ENCODE measurements at regions not wholly inside any gene's neighbourhood (a gene's known extent, or its start where the extent isn't known, plus 50 kb on each side); places are given as distances from the start of the nearest gene placed in this dataset.

DNA sequence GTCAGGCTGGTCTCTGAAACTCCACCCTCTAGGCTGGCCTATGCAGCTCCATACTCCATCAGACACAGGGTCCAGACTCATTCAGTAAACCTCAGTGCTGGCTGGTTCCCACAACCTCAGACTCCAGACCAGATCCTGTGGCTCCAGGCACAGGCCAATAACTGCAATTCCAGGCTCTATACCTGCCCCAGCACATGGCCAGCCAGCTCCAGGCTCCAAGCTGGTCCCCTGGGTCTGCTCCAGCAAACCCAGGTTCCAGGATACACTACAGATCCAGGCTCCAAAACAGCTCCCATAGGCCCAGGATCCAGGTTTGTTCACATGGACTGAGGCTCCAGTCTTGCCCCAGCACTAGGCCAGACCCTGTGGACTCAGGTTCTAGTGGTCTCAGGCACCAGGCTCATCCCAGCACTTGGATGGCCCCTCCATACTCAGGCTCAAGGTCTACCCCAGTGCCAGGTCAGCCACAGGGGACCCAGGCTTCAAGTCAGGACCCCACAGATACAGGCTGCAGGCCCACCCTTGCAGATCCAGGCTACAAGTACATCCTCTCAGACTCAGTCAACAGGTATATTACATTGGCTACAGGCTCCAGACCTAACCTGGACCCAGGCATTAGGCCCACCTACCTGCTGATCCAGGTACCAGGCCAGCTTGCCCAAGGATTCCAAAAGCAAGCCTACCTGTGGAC, 117.6 kb upstream of the TMEM170B start (continued):
- TF ChIP-seq NR1H2 (CRISPR knock-in tag; IDR thresholded peaks at IDR 0.05; ENCODE audit: borderline replicate concordance, low read depth) (no peak), IRF2 (CRISPR knock-in tag; IDR thresholded peaks at IDR 0.05) (no peak), KLF13 (CRISPR knock-in tag; IDR thresholded peaks at IDR 0.05) (0 out of 2 replicates have a peak, but pooled peaks have one; percentile 16), ZNF430 (CRISPR knock-in tag; IDR thresholded peaks at IDR 0.05) (no peak), TGIF2 (CRISPR knock-in tag; IDR thresholded peaks at IDR 0.05) (no peak), DNMT1 (CRISPR knock-in tag; IDR thresholded peaks at IDR 0.05) (no peak), GRHL1 (CRISPR knock-in tag; conservative IDR thresholded peaks at IDR 0.05) (no peak), DPF2 (CRISPR knock-in tag; IDR thresholded peaks at IDR 0.05; ENCODE audit: borderline replicate concordance, low read depth) (no peak), KAT7 (CRISPR knock-in tag; IDR thresholded peaks at IDR 0.05; ENCODE audit: borderline replicate concordance) (no peak), CCAR2 (optimal IDR thresholded peaks at IDR 0.05; ENCODE audit: low read depth, low read length) (no peak), ZNF607 (CRISPR knock-in tag; IDR thresholded peaks at IDR 0.05; ENCODE audit: borderline replicate concordance) (no peak), CCDC6 (CRISPR knock-in tag; IDR thresholded peaks at IDR 0.05) (no peak), MLX (CRISPR knock-in tag; IDR thresholded peaks at IDR 0.05) (no peak), ZFP36L1 (CRISPR knock-in tag; IDR thresholded peaks at IDR 0.05) (no peak), AHDC1 (CRISPR knock-in tag; IDR thresholded peaks at IDR 0.05; ENCODE audit: borderline replicate concordance) (no peak), SALL1 (CRISPR knock-in tag; IDR thresholded peaks at IDR 0.05) (no peak; the same call in 1 of the 2 replicates)
- TF ChIP-seq, protein P1, sequence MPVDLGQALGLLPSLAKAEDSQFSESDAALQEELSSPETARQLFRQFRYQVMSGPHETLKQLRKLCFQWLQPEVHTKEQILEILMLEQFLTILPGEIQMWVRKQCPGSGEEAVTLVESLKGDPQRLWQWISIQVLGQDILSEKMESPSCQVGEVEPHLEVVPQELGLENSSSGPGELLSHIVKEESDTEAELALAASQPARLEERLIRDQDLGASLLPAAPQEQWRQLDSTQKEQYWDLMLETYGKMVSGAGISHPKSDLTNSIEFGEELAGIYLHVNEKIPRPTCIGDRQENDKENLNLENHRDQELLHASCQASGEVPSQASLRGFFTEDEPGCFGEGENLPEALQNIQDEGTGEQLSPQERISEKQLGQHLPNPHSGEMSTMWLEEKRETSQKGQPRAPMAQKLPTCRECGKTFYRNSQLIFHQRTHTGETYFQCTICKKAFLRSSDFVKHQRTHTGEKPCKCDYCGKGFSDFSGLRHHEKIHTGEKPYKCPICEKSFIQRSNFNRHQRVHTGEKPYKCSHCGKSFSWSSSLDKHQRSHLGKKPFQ (CRISPR knock-in tag; IDR thresholded peaks at IDR 0.05; ENCODE audit: insufficient replicate concordance) = no peak
- TF ChIP-seq, protein P2, sequence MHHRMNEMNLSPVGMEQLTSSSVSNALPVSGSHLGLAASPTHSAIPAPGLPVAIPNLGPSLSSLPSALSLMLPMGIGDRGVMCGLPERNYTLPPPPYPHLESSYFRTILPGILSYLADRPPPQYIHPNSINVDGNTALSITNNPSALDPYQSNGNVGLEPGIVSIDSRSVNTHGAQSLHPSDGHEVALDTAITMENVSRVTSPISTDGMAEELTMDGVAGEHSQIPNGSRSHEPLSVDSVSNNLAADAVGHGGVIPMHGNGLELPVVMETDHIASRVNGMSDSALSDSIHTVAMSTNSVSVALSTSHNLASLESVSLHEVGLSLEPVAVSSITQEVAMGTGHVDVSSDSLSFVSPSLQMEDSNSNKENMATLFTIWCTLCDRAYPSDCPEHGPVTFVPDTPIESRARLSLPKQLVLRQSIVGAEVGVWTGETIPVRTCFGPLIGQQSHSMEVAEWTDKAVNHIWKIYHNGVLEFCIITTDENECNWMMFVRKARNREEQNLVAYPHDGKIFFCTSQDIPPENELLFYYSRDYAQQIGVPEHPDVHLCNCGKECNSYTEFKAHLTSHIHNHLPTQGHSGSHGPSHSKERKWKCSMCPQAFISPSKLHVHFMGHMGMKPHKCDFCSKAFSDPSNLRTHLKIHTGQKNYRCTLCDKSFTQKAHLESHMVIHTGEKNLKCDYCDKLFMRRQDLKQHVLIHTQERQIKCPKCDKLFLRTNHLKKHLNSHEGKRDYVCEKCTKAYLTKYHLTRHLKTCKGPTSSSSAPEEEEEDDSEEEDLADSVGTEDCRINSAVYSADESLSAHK (CRISPR knock-in tag; IDR thresholded peaks at IDR 0.05; ENCODE audit: borderline replicate concordance) = no peak

Measured in HepG2 (cell line).